A673 (cell line): ENCODE measurements at regions not wholly inside any gene's neighbourhood (a gene's known extent, or its start where the extent isn't known, plus 50 kb on each side); places are given as distances from the start of the nearest gene placed in this dataset.

Experiments used
- BruUV-seq: library from RNA; stranded (reverse); fragments of 400-500 nt; replicated peaks from 2 replicates; lab custom pipeline; 2021; lab: Mats Ljungman, UMichigan
- CTCF ChIA-PET: fragments of 300-600 bp; sonication (Branson Sonifier 250); formaldehyde crosslinking; loops from one replicate; lab custom pipeline; 2022; ENCODE audit warnings: antibody characterized with exemption; lab: Charles Lee
- POLR2A ChIA-PET: fragments of 300-600 bp; sonication (Branson Sonifier 250); formaldehyde crosslinking; loops from one replicate; lab custom pipeline; 2022; ENCODE audit warnings: antibody characterized with exemption; ENCODE audit not compliant: low non-redundant PET; lab: Charles Lee
- DNase-seq: peaks from one replicate; pipeline ENCODE4 v3.0.0-alpha.2; 2015; ENCODE audit warnings: low spot score
- H3K27ac ChIP-seq: fragments of 200-600 bp; sonication (generic); 2 replicates; pipeline ENCODE4 v1.5.1; 2016; ENCODE audit warnings: mixed run types, low read depth, mild to moderate bottlenecking, mixed read lengths, antibody characterized with exemption, low read length; ENCODE audit not compliant: poor library complexity, severe bottlenecking
- H3K27me3 ChIP-seq: fragments of 200-600 bp; sonication (generic); replicated peaks from 2 replicates; pipeline ENCODE4 v1.6.1; 2017; ENCODE audit warnings: mixed run types, low read depth, mild to moderate bottlenecking, mixed read lengths, antibody characterized with exemption, low read length; ENCODE audit not compliant: insufficient read depth, poor library complexity
- H3K36me3 ChIP-seq: fragments of 200-600 bp; sonication (generic); 2 replicates; pipeline ENCODE4 v1.6.1; 2016; ENCODE audit warnings: mixed run types, mild to moderate bottlenecking, mixed read lengths, antibody characterized with exemption, low read length; ENCODE audit not compliant: insufficient read depth, poor library complexity, severe bottlenecking
- H3K4me1 ChIP-seq: fragments of 200-600 bp; sonication (generic); 2 replicates; pipeline ENCODE4 v1.6.1; 2017; ENCODE audit warnings: mixed run types, mild to moderate bottlenecking, mixed read lengths, antibody characterized with exemption, low read length; ENCODE audit not compliant: insufficient read depth, poor library complexity, severe bottlenecking
- H3K4me3 ChIP-seq: fragments of 200-600 bp; sonication (generic); 2 replicates; pipeline ENCODE4 v1.5.1; 2016; ENCODE audit warnings: low read depth, mixed run types, mild to moderate bottlenecking, mixed read lengths, low read length; ENCODE audit not compliant: poor library complexity, severe bottlenecking
- H3K9me3 ChIP-seq: fragments of 200-600 bp; sonication (generic); 2 replicates; pipeline ENCODE4 v1.6.1; 2016; ENCODE audit warnings: mixed run types, low read depth, mild to moderate bottlenecking, mixed read lengths, antibody characterized with exemption, low read length; ENCODE audit not compliant: poor library complexity, severe bottlenecking
- CTCF ChIP-seq: fragments of 300-800, 200-600 bp; sonication (generic); conservative IDR thresholded peaks from 2 replicates; pipeline ENCODE4 v1.5.1; 2017; ENCODE audit warnings: low read depth, mild to moderate bottlenecking, antibody characterized with exemption, low read length, moderate library complexity, mixed read lengths
- EZH2 ChIP-seq: fragments of 200-600 bp; sonication (generic); IDR thresholded peaks from 2 replicates; pipeline ENCODE4 v1.6.1; 2017; ENCODE audit warnings: borderline replicate concordance, low read depth, mild to moderate bottlenecking, mixed read lengths, antibody characterized with exemption, low read length; ENCODE audit not compliant: poor library complexity, severe bottlenecking
- intact Hi-C: fragments of 100-400 bp; cut with micrococcal nuclease; formaldehyde crosslinking; loops from one replicate; pipeline ENCODE4 v1.10.0; 2022; ENCODE audit not compliant: unreplicated experiment

GRCh38 chr7:84941936-84942335 is 244.9 kb downstream of the SEMA3D start:
- POLR2A ChIA-PET, result no interaction called here
- H3K27me3 ChIP-seq, result no peaks in the 10 kb centered on the region
- CTCF ChIA-PET, result no interaction called here

GRCh38 chr7:84941291-84941690 is 245.6 kb downstream of the SEMA3D start:
- Histone ChIP-seq H3K4me3 (no peak overlapping the region), H3K27me3 (no peaks in the 10 kb centered on the region), H3K9me3 (no peaks in the 10 kb centered on the region), H3K36me3 (no peaks in the 10 kb centered on the region), H3K4me1 (no peaks in the 10 kb centered on the region), H3K27ac (no peak overlapping the region)
- ChIA-PET CTCF (no interaction called here), POLR2A (no interaction called here)
- no TSS peak for BruUV-seq
- intact Hi-C loops, result no loop called here
- no peak for DNase-seq
- no peak for TF ChIP-seq EZH2
- no peak for TF ChIP-seq CTCF

More at GRCh38 chr7:84941936-84942335, 244.9 kb downstream of the SEMA3D start:
- BruUV-seq, result no TSS peak
- Histone ChIP-seq H3K4me3 (no peak overlapping the region), H3K9me3 (no peaks in the 10 kb centered on the region), H3K36me3 (no peaks in the 10 kb centered on the region), H3K27ac (no peak overlapping the region), H3K4me1 (no peaks in the 10 kb centered on the region)
- no peak for DNase-seq
- TF ChIP-seq CTCF, result no peak
- no peak for TF ChIP-seq EZH2
- intact Hi-C loops, result no loop called here

GRCh38 chr7:84939888-84940287 is 247.0 kb downstream of the SEMA3D start:
- Histone ChIP-seq H3K4me1 (no peaks in the 10 kb centered on the region), H3K27me3 (no peaks in the 10 kb centered on the region), H3K9me3 (no peaks in the 10 kb centered on the region), H3K27ac (no peak overlapping the region), H3K4me3 (no peak overlapping the region), H3K36me3 (no peaks in the 10 kb centered on the region)
- TF ChIP-seq EZH2, result no peak
- no peak for TF ChIP-seq CTCF
- intact Hi-C loops, result no loop called here
- ChIA-PET CTCF (no interaction called here), POLR2A (no interaction called here)
- BruUV-seq, result no TSS peak
- no peak for DNase-seq
